NCI-H1694 (cell line): ENCODE measurements at regions not wholly inside any gene's neighbourhood (a gene's known extent, or its start where the extent isn't known, plus 50 kb on each side); places are given as distances from the start of the nearest gene placed in this dataset.
A peak's percentile ranks its signal among the peaks of the same experiment; 100 is the strongest.

Experiments
- DNase-seq: peaks from one replicate; lab custom pipeline; 2025; lab: John Stamatoyannopoulos, UW

GRCh38 chr7:26046150-26046549 is 105.8 kb upstream of the NFE2L3 start:
- DNase-seq, result no peak

DNA sequence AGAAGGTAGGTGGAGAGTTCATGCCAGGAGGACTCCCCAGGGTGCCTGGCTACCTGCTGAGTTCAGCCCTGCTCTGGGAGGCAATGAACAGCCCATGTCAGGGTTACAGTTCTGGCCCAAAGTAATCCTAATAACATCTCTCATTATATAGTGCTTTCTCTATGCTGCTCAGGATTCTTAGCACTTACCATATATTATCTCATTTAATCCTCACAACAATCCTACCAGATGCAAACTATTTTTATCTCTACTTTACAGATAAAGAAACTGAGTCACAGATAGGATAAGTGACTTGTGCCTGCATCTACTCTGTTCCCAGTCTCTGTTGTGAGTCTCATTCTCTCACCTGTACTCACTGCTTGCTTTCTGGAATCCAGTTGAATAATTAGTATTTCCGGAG is 105.1 kb upstream of the NFE2L3 start:
- DNase-seq, result no peak

DNA sequence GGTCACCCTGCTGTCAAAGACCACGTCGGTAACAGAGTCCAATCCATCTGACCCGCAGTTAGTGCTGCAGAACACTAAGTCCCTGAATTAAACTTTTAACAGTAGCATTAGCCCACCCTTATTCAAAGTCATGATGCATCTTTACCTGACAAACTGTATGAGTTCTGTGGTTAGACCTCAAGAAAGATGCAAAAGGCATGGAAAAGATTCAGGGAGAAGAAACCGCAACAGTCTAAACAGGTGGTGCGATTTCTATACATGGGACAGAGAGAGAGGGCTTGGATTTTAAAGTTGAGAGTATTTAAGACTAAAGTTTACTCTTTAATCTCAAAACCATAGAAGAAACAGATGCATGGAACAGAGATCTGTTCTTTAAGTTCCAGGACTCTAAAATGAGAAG is 103.3 kb upstream of the NFE2L3 start:
- DNase-seq, result no peak

- DNase-seq, result no peak
Observed at GRCh38 chr7:26049081-26049480, 102.9 kb upstream of the NFE2L3 start.

- DNase-seq, result no peak
Observed at GRCh38 chr7:26051021-26051420, 101.0 kb upstream of the NFE2L3 start.

GRCh38 chr7:26052706-26053105 is 99.3 kb upstream of the NFE2L3 start:
- DNase-seq, result no peak

- no peak for DNase-seq
Observed at GRCh38 chr7:26054386-26054785, 97.6 kb upstream of the NFE2L3 start.

DNA sequence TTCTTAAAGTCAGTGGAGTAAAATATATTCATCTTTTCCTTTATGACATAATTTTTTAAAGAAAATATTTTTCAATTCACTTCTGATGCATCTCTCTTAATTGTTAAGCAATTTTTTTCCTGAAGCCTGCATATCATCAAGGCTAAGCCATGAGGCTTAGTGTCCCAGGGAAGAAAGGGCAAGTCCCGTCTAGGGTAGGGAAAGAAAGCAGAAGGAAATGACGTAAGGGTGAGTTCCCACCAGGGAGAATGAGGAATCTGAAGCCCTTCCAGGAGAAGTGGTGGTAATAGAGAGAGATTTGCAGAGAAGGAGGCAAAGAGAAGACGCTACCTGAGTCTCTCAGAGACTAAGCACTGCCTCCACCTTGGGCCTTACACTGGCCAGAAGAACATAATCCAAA is 96.8 kb upstream of the NFE2L3 start:
- DNase-seq, result no peak

DNA sequence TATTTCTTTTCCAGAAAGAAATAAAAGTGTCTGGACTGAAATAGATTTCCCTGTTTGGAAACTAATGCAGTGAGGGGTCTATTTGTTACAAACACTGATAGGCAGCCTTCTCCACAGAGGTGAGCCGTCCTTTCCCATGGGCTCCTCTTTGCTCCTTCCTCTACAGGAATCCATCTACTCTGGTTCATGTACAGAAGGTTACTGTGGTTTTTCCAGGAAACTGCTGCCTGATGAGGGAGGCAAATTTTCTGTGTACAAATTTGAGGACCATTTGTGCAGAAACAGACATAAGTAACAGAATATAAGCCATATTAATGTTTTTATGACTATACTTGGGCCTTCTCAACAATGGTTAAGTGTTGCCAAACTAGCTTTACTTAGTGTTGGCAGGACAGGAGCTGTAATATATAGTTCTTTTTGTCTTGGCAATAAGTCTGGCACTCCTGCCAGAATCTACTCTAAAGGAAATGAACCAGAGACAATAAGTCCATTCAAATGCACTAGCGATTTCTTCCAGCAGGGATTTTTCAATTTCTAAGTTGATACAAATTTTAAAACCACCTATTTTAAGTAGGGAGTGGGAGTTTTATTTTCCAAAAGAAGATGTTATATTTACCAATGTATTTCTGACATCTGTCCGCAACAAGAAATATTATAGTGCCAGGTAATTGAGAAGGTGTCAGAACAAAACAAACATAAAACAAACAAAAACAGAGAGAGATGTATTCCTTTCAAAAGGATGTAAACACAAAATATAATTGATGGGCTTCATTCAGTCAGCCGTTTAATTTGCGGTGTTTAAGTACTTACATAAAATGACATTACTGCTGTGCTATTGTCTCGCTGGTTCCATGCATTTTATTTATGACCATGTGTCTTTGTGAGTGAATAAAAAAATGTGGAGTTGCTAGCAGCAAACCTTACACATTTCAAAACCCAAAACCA is 91.0 kb upstream of the NFE2L3 start:
- DNase-seq, result no peak

- peak; percentile 80 for DNase-seq
Observed at GRCh38 chr7:26061678-26062603, 90.1 kb upstream of the NFE2L3 start.

DNA sequence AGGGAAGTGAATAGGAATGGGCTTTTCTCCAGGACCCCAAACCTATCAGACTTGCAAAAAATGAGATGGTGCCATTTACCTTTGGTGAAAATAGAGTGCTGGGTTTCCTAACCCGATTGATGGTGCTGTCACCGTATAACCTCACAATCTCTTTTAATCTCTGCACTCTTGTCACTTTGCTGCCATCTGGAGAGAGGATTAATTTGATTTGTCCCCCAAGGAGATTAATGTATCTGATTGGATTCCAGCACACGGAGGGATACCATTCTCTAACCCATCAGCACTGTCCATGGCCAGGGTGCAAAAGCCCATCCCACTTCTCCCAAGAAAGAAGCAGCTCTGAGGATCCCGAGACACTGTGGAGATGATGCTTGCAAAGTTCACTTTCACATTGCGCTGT is 86.3 kb upstream of the NFE2L3 start:
- no peak for DNase-seq

GRCh38 chr7:26066736-26067135 is 85.3 kb upstream of the NFE2L3 start:
- no peak for DNase-seq

GRCh38 chr7:26070290-26070689 is 81.7 kb upstream of the NFE2L3 start:
- no peak for DNase-seq

DNA sequence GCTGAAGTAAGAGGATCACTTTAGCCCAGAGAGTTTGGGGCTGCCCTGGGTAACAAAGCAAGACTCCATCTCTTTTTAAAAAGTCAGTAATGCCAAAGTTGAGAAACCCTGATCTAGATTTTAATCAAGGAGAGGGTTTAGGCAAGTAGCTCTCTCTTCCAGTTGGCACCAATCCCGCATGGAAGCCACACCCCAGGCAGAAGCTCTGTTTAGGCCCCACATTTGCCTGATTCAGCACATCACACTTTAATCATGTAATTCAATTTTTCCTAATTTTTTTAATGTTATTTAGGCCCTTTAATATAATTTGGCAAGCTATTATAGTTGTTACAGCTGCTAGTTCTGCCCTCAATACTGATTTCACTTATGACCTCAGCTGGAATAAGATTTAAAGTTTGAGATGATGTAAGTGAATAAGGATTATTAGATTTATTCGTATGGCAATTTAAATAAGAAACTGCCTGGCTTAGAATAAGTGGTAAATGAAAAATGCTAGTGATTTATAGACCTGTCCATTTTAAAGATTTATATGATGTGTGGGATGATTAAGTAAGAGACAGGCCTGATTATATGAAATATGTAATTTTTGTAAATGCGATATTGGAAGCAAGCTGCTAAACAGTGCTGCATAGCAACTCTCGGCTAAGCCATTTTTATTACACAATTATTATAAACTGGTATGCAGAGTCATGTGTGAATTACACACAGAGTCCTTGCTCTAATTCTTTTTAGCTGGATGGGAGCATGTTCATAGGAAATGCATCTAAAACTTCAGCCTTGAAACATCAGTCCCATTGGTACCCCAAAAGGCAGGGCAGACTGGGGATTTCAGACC is 80.2 kb upstream of the NFE2L3 start:
- no peak for DNase-seq

GRCh38 chr7:26073041-26073440 is 79.0 kb upstream of the NFE2L3 start:
- DNase-seq, result no peak

DNA sequence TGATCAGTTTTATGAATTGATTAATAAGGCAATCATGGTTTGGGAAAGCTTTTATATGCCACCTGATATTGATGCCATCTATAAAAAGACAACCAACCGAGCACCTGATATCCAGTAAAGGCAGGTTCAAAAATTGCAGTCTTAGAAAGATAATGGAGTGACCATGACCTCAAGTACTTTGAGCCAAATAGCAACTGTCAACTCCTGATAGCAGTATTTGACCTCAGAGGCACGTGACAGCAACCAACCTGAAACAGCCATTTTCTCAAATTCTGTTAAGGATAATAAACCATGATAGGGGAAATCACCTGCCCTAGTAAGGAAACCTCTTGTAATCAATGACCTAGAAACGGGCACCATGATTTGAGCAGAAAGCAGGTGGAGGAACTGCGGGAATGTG is 77.1 kb upstream of the NFE2L3 start:
- DNase-seq, result no peak

DNA sequence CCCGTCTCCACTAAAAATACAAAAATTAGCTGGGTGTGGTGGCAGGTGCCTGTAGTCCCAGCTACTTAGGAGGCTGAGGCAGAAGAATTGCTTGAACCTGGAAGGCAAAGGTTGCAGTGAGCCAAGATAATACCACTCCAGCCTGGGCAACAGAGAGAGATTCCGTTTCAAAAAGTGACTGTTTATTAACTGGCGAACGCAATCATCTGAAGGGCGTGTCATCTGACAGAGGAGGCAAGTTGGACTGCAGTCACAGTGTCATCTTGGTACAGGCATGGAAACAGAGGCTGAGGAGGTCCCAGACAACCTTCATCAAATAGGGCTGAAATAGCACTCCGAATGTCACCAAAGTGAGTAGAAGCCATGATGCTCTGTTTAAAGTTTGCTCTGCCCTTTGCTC is 75.3 kb upstream of the NFE2L3 start:
- no peak for DNase-seq

GRCh38 chr7:26078437-26079336 is 73.3 kb upstream of the NFE2L3 start:
- peak; percentile 93 for DNase-seq

GRCh38 chr7:26081638-26082037 is 70.4 kb upstream of the NFE2L3 start:
- no peak for DNase-seq

GRCh38 chr7:26083113-26083512 is 68.9 kb upstream of the NFE2L3 start:
- DNase-seq, result no peak

- DNase-seq, result no peak
Observed at GRCh38 chr7:26084418-26084817, 67.6 kb upstream of the NFE2L3 start.
